OCI-LY7 (cell line): ENCODE measurements at regions not wholly inside any gene's neighbourhood (a gene's known extent, or its start where the extent isn't known, plus 50 kb on each side); places are given as distances from the start of the nearest gene placed in this dataset.

ENCODE experiments used
- CTCF ChIP-seq: fragments of 200-600 bp; sonication (generic); conservative IDR thresholded peaks from 2 replicates; pipeline ENCODE4 v1.5.1; 2014; ENCODE audit warnings: mild to moderate bottlenecking, antibody characterized with exemption, low read length, moderate library complexity, mixed read lengths
- EZH2phosphoT487 ChIP-seq: fragments of 200-600 bp; sonication (generic); IDR thresholded peaks from 2 replicates; pipeline ENCODE4 v1.6.1; 2018; ENCODE audit warnings: low read depth, borderline replicate concordance, mild to moderate bottlenecking, mixed run types, antibody characterized with exemption, low read length, moderate library complexity, mixed read lengths

DNA sequence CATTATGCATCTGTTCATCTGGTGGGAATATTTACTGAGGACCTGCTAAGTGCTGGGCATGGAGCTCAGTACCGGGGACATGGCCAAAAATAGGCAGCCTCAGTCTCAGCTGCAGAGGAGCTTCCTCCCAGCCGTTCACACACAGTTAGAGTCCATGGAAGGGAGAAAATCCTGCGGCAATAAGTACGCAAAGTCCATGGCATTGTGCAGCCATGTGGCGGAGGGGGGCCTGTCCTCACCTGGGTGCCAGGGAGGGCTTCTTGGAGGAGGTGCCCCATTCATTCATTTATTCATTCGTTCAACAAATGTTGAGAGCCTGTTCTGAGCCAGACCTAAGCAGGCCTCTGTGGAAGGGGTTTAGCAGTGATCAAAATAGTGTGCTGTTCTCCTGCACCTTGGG lies 59.3 kb upstream of the ANO1 start:
- TF ChIP-seq CTCF (no peak), EZH2phosphoT487 (no peak)
